HG03280 (cell line): ENCODE measurements at regions not wholly inside any gene's neighbourhood (a gene's known extent, or its start where the extent isn't known, plus 50 kb on each side); places are given as distances from the start of the nearest gene placed in this dataset.

ENCODE experiments used
- ATAC-seq: cut with Tn5 transposase; IDR thresholded peaks from one replicate; pipeline ENCODE4 v1.9.1; 2021; ENCODE audit warnings: mild to moderate bottlenecking, moderate library complexity; ENCODE audit not compliant: unreplicated experiment

- ATAC-seq: no peak
These were observed 254.7 kb downstream of the MAN2A1 start for GRCh38 chr5:109944461-109944860.

- ATAC-seq: no peak
These were observed 255.5 kb downstream of the MAN2A1 start for GRCh38 chr5:109945097-109945678.

- no peak for ATAC-seq
These were observed 256.2 kb downstream of the MAN2A1 start for GRCh38 chr5:109945723-109946480.

- no peak for ATAC-seq
These were observed 256.9 kb downstream of the MAN2A1 start for GRCh38 chr5:109946610-109947009.

GRCh38 chr5:109947667-109948066 is 257.9 kb downstream of the MAN2A1 start:
- ATAC-seq: no peak

GRCh38 chr5:109950634-109951033 is 260.9 kb downstream of the MAN2A1 start:
- no peak for ATAC-seq

- ATAC-seq: no peak
These were observed 261.6 kb downstream of the MAN2A1 start for GRCh38 chr5:109951348-109951747.

- ATAC-seq: no peak
These were observed 262.0 kb downstream of the MAN2A1 start for GRCh38 chr5:109951758-109952157.

GRCh38 chr5:109953761-109954160 is 264.0 kb downstream of the MAN2A1 start:
- ATAC-seq: no peak

- no peak for ATAC-seq
These were observed 267.2 kb downstream of the MAN2A1 start for GRCh38 chr5:109956884-109957283.

GRCh38 chr5:109958082-109958481 is 268.4 kb downstream of the MAN2A1 start:
- no peak for ATAC-seq

GRCh38 chr5:109959652-109960051 is 269.9 kb downstream of the MAN2A1 start:
- no peak for ATAC-seq

GRCh38 chr5:109961751-109962150 is 272.0 kb downstream of the MAN2A1 start:
- ATAC-seq: no peak

GRCh38 chr5:109962882-109963603 is 273.3 kb downstream of the MAN2A1 start:
- no peak for ATAC-seq

- no peak for ATAC-seq
These were observed 274.4 kb downstream of the MAN2A1 start for GRCh38 chr5:109964136-109964535.

- no peak for ATAC-seq
These were observed 275.9 kb downstream of the MAN2A1 start for GRCh38 chr5:109965634-109966033.

- ATAC-seq: no peak
These were observed 282.2 kb downstream of the MAN2A1 start for GRCh38 chr5:109971968-109972367.

- no peak for ATAC-seq
These were observed 292.3 kb downstream of the MAN2A1 start for GRCh38 chr5:109981979-109982378.

GRCh38 chr5:109982966-109983534 is 293.3 kb downstream of the MAN2A1 start:
- ATAC-seq: no peak

GRCh38 chr5:109986726-109987125 is 297.0 kb downstream of the MAN2A1 start:
- no peak for ATAC-seq

GRCh38 chr5:109987355-109987754 is 297.6 kb downstream of the MAN2A1 start:
- ATAC-seq: no peak

- no peak for ATAC-seq
These were observed 298.2 kb downstream of the MAN2A1 start for GRCh38 chr5:109987970-109988369.
